ENCODE measurements at regions not wholly inside any gene's neighbourhood (a gene's known extent, or its start where the extent isn't known, plus 50 kb on each side); places are given as distances from the start of the nearest gene placed in this dataset.
A peak's percentile ranks its signal among the peaks of the same experiment; 100 is the strongest.

GRCh38 chr18:61079714-61080113 is 253.5 kb upstream of the CDH20 start (continued):
- TF ChIP-seq ZFP30 (CRISPR knock-in tag; IDR thresholded peaks at IDR 0.05) (no peak), PATZ1 (CRISPR knock-in tag; IDR thresholded peaks at IDR 0.05; ENCODE audit: borderline replicate concordance) (no peak), PPARA (CRISPR knock-in tag; IDR thresholded peaks at IDR 0.05; ENCODE audit: borderline replicate concordance) (no peak), TOX (CRISPR knock-in tag; IDR thresholded peaks at IDR 0.05; ENCODE audit: borderline replicate concordance) (no peak), OSR1 (CRISPR knock-in tag; IDR thresholded peaks at IDR 0.05) (no peak)

GRCh38 chr18:61080954-61081528 is 252.2 kb upstream of the CDH20 start:
- ATAC-seq: no peak
- TF ChIP-seq CSDC2 (CRISPR knock-in tag; IDR thresholded peaks at IDR 0.05) (no peak), TSHZ2 (CRISPR knock-in tag; IDR thresholded peaks at IDR 0.05) (no peak), ZNF70 (CRISPR knock-in tag; IDR thresholded peaks at IDR 0.05) (no peak), PPARA (CRISPR knock-in tag; IDR thresholded peaks at IDR 0.05; ENCODE audit: borderline replicate concordance) (no peak), ZC3H10 (CRISPR knock-in tag; IDR thresholded peaks at IDR 0.05) (no peak), ARNTL (CRISPR knock-in tag; IDR thresholded peaks at IDR 0.05; ENCODE audit: borderline replicate concordance, low read depth) (no peak), PATZ1 (CRISPR knock-in tag; IDR thresholded peaks at IDR 0.05; ENCODE audit: borderline replicate concordance) (no peak)

- ATAC-seq: no peak
- TF ChIP-seq ZNF70 (CRISPR knock-in tag; IDR thresholded peaks at IDR 0.05) (no peak), ISL1 (CRISPR knock-in tag; IDR thresholded peaks at IDR 0.05) (peak; percentile 68)
Observed at GRCh38 chr18:61082976-61083630, 250.1 kb upstream of the CDH20 start.

- TF ChIP-seq ZC3H10 (CRISPR knock-in tag; IDR thresholded peaks at IDR 0.05) (no peak), BACH2 (CRISPR knock-in tag; IDR thresholded peaks at IDR 0.05; ENCODE audit: borderline replicate concordance) (no peak), ZNF565 (CRISPR knock-in tag; conservative IDR thresholded peaks at IDR 0.05; ENCODE audit: low read depth) (no peak), CSRNP3 (CRISPR knock-in tag; IDR thresholded peaks at IDR 0.05) (no peak), ESRRG (CRISPR knock-in tag; IDR thresholded peaks at IDR 0.05) (no peak), ZFP30 (CRISPR knock-in tag; IDR thresholded peaks at IDR 0.05) (no peak), POU6F1 (CRISPR knock-in tag; IDR thresholded peaks at IDR 0.05; ENCODE audit: borderline replicate concordance, low read depth) (no peak)
- no peak for ATAC-seq
Observed at GRCh38 chr18:61085036-61085435, 248.2 kb upstream of the CDH20 start.

All from SK-N-SH treated with all-trans-retinoic acid at 6 μM for 48 hours (cell line).